Esophagus squamous epithelium (tissue), 5 donors: ENCODE measurements at regions not wholly inside any gene's neighbourhood (a gene's known extent, or its start where the extent isn't known, plus 50 kb on each side); places are given as distances from the start of the nearest gene placed in this dataset.

Experiments
- DNase-seq: peaks from one replicate; lab custom pipeline; 2025; lab: John Stamatoyannopoulos, UW
- H3K27ac ChIP-seq, 4 donors: fragments of 200-600 bp; sonication (generic); one replicate each; pipeline ENCODE4 v1.5.1; 2016 to 2019; ENCODE audit warnings: mild to moderate bottlenecking in 1 of 4
- H3K27me3 ChIP-seq, 4 donors: fragments of 200-600 bp; sonication (generic); 1 replicate in 3 of 4; 2 replicates in 1 of 4; pipeline versions ENCODE4 v1.5.1 to v1.6.0; 2017 to 2021; ENCODE audit warnings: antibody characterized with exemption in 1 of 4
- H3K36me3 ChIP-seq, 3 donors: fragments of 200-600 bp; sonication (generic); one replicate each; pipeline ENCODE4 v1.5.1; 2016 to 2019
- H3K4me1 ChIP-seq, 3 donors: fragments of 200-600 bp; sonication (generic); one replicate each; pipeline ENCODE4 v1.5.1; 2017 to 2019
- H3K4me3 ChIP-seq, 4 donors: fragments of 200-600 bp; sonication (generic); 1 replicate in 3 of 4; 2 replicates in 1 of 4; pipeline ENCODE4 v1.5.1; 2016 to 2019; ENCODE audit warnings: mild to moderate bottlenecking in 2 of 4, moderate library complexity in 1 of 4
- H3K9me3 ChIP-seq, 3 donors: fragments of 200-600 bp; sonication (generic); one replicate each; pipeline ENCODE4 v1.5.1; 2016 to 2019
- POLR2A ChIP-seq, 4 donors: fragments of 450-650 bp; IDR thresholded peaks; one replicate each; pipeline ENCODE4 v1.6.1; 2017; ENCODE audit warnings: antibody characterized with exemption in 4 of 4, mild to moderate bottlenecking in 4 of 4, moderate library complexity in 3 of 4
- WGBS, 2 donors: methylation state at CpG; one replicate each; pipeline ENCODE4 v1.1.5; 2018; 5-methylcytosine and 5-hydroxymethylcytosine counted together
- intact Hi-C: fragments of 100-400 bp; cut with DNase I; formaldehyde crosslinking; loops from one replicate; pipeline ENCODE4 v1.15.0; 2022
- TF ChIP-seq, protein P1 (sequence below), 6 experiments: fragments of 450-650 bp in 4 of 6; fragments of 200-600 bp in 2 of 6; sonication (generic) in 2 of 6; IDR thresholded peaks; one replicate each; pipeline ENCODE4 v1.5.1; 2016 to 2019; ENCODE audit warnings: antibody characterized with exemption in 6 of 6, mild to moderate bottlenecking in 4 of 6, moderate library complexity in 4 of 6
- donor health status: DM: yes; HTN: yes; CAD: no.

DNA sequence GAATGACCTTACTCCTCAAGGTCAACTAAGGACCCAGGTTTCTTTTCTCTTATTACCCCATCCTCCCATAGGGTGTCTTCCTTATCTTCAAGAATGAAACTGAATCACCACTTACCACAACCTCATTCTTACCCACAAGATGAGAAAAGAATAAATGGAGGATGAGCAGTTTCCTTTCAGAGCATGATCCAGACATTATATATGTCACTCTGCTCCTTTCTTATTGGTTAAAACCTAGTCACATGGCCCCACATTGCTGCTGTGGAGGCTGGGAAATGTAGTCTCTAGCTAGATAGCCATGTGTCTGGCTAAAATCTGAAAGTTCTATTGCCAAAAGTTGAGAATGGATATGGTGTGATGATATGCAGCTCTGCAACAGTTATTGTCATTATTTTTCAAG is 62.4 kb upstream of the RAI2 start:
- H3K27me3 ChIP-seq, result no peaks in the 10 kb centered on the region
- intact Hi-C loops, result no loop called here
- H3K4me1 ChIP-seq, result no peaks in the 10 kb centered on the region
- TF ChIP-seq, protein P1, sequence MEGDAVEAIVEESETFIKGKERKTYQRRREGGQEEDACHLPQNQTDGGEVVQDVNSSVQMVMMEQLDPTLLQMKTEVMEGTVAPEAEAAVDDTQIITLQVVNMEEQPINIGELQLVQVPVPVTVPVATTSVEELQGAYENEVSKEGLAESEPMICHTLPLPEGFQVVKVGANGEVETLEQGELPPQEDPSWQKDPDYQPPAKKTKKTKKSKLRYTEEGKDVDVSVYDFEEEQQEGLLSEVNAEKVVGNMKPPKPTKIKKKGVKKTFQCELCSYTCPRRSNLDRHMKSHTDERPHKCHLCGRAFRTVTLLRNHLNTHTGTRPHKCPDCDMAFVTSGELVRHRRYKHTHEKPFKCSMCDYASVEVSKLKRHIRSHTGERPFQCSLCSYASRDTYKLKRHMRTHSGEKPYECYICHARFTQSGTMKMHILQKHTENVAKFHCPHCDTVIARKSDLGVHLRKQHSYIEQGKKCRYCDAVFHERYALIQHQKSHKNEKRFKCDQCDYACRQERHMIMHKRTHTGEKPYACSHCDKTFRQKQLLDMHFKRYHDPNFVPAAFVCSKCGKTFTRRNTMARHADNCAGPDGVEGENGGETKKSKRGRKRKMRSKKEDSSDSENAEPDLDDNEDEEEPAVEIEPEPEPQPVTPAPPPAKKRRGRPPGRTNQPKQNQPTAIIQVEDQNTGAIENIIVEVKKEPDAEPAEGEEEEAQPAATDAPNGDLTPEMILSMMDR (IDR thresholded peaks at IDR 0.05), result no peak
- no peak for TF ChIP-seq POLR2A (IDR thresholded peaks at IDR 0.05)
- H3K27ac ChIP-seq, result no peak overlapping the region
- no peaks in the 10 kb centered on the region for H3K9me3 ChIP-seq
- no peak overlapping the region for H3K4me3 ChIP-seq
- H3K36me3 ChIP-seq, result no peaks in the 10 kb centered on the region
- DNase-seq, result no peak

- TF ChIP-seq, protein P1 (IDR thresholded peaks at IDR 0.05), result no peak
- TF ChIP-seq POLR2A (IDR thresholded peaks at IDR 0.05), result no peak
- Histone ChIP-seq H3K4me1 (no peaks in the 10 kb centered on the region), H3K9me3 (no peaks in the 10 kb centered on the region), H3K27ac (no peak overlapping the region), H3K36me3 (no peaks in the 10 kb centered on the region), H3K27me3 (no peaks in the 10 kb centered on the region), H3K4me3 (no peak overlapping the region)
- DNase-seq, result no peak
- intact Hi-C loops, result no loop called here
- WGBS, 2 donors, result 18 to 61% methylated on average over 3 to 5 of the region's 5 CpGs
Observed at GRCh38 chrX:17922303-17922702, 61.2 kb upstream of the RAI2 start.

- intact Hi-C loops, result no loop called here
Observed at GRCh38 chrX:17919896-17920446, 58.9 kb upstream of the RAI2 start.

DNA sequence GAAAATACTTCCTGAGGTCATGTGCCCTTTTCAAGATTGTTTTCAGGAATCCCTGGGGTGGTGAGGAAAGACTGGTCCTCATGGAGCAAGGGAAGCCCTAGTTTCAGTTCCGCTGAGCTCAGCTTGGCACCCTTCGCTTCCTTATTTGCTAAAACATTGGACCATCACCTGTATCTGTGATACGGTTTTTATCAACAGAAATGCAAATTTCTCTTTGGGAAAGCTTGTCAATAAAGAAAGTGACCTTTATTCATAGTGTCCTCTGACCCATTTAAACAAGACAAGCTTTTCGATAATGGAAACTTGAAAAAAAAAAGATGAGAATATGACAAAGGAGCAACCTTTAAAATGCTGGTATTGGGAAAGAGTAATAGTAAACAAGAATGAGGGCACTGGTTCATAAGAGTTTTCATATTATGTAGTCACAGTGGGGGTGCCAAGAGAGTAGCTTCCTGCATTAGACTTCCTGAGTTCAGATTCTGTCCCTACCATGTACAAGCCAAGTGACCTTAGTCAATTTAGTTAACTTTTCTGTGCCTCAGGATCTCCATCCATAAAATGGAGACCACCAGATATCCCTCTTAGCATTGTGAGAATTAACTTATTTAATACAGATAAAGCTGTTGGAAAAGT is 57.0 kb upstream of the RAI2 start:
- Histone ChIP-seq H3K9me3 (no peaks in the 10 kb centered on the region), H3K4me1 (no peaks in the 10 kb centered on the region), H3K27me3 (no peaks in the 10 kb centered on the region), H3K4me3 (no peak overlapping the region), H3K36me3 (no peaks in the 10 kb centered on the region), H3K27ac (no peak overlapping the region)
- TF ChIP-seq POLR2A (IDR thresholded peaks at IDR 0.05), result no peak
- TF ChIP-seq, protein P1 (IDR thresholded peaks at IDR 0.05), result no peak
- DNase-seq, result no peak
- intact Hi-C loops, result no loop called here
- WGBS, 2 donors, result 76 to 85% methylated on average over 4 of the region's 4 CpGs

More at GRCh38 chrX:17919896-17920446, 58.9 kb upstream of the RAI2 start:
- Histone ChIP-seq H3K27me3 (no peaks in the 10 kb centered on the region), H3K36me3 (no peaks in the 10 kb centered on the region), H3K9me3 (no peaks in the 10 kb centered on the region), H3K4me1 (no peaks in the 10 kb centered on the region), H3K4me3 (no peak overlapping the region), H3K27ac (no peak overlapping the region)
- WGBS, 2 donors, result 62 to 75% methylated on average over 5 to 6 of the region's 6 CpGs
- no peak for DNase-seq
- TF ChIP-seq POLR2A (IDR thresholded peaks at IDR 0.05), result no peak
- TF ChIP-seq, protein P1 (IDR thresholded peaks at IDR 0.05), result no peak

DNA sequence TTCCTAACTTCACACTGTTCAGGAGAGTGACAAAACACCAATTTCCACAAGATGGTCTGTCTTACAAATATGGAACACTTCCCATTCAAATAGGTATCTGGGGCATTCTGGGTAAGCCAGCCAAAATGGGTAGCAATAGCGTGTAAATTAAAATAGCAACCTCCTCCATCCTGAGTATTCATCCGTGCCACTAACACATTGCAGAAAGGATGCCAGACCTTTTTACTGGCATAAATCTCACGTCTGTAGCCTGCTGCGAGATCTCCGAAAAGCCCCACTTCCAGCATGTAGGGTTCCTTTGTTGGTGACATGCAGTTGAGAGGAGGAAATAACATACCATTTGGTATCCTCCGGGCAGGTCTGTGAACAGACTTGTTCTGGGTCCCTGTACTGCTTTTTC is 52.7 kb upstream of the RAI2 start:
- Histone ChIP-seq H3K4me1 (no peaks in the 10 kb centered on the region), H3K36me3 (no peaks in the 10 kb centered on the region), H3K4me3 (no peak overlapping the region), H3K9me3 (no peaks in the 10 kb centered on the region), H3K27me3 (no peaks in the 10 kb centered on the region), H3K27ac (no peak overlapping the region)
- no peak for DNase-seq
- intact Hi-C loops, result no loop called here
- 73 to 86% methylated on average over 1 to 6 of the region's 6 CpGs for WGBS, 2 donors
- TF ChIP-seq, protein P1 (IDR thresholded peaks at IDR 0.05), result no peak
- TF ChIP-seq POLR2A (IDR thresholded peaks at IDR 0.05), result no peak
